HG03139 (cell line): ENCODE measurements at regions not wholly inside any gene's neighbourhood (a gene's known extent, or its start where the extent isn't known, plus 50 kb on each side); places are given as distances from the start of the nearest gene placed in this dataset.

Source experiments
- ATAC-seq: cut with Tn5 transposase; IDR thresholded peaks from one replicate; pipeline ENCODE4 v1.9.1; 2021; ENCODE audit not compliant: unreplicated experiment

- no peak for ATAC-seq
Measured at GRCh38 chr5:133777951-133778350, 165.6 kb upstream of the FSTL4 start.

GRCh38 chr5:133775584-133776304, 163.4 kb upstream of the FSTL4 start:
- ATAC-seq, result no peak

DNA sequence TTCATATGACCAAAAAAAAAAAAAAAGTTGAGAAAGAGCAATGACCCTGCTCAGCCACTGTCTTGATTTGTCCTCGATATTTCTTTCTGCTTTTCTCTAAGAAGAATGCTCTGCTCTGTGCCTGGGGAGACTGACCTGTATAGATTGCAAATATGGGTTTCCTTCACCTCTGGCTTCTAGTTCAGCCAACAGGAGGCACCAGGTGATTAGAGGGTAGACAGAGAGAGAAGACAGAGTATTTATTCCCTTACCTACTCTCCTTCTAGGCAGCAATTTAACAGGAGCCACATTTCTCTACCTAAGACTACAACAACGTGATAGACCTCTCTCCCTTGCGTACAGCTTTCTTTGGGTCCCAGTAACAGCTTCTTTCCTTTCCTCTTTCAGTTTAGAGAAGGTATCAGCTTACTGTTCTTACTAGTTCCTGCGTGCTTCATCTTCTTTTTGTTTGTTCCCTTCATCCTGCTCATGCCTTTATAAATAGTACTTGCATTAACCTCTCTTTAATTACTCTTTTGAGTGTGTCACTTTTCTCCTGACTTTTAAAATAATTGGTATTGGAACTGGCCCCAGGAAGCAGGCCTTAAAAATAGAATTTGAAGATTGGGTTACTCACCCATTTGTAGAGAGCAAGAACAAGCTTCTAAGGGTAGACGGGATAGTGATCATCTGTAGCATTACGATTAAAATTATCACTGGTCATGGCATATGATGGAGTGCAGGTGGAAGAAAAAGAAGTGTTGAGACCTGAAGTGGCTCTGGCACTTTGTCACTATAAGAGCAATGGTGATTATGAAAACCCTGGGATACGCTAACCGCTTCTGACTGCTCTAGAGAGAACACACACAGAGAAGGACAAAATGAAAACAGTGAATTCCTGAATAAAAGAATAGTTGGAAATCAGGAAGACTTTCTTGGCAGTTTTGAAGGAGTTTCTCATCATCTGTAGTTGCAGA, 161.2 kb upstream of the FSTL4 start:
- ATAC-seq, result no peak

GRCh38 chr5:133769842-133770241, 157.5 kb upstream of the FSTL4 start:
- no peak for ATAC-seq

- no peak for ATAC-seq
Measured at GRCh38 chr5:133763744-133764143, 151.4 kb upstream of the FSTL4 start.

DNA sequence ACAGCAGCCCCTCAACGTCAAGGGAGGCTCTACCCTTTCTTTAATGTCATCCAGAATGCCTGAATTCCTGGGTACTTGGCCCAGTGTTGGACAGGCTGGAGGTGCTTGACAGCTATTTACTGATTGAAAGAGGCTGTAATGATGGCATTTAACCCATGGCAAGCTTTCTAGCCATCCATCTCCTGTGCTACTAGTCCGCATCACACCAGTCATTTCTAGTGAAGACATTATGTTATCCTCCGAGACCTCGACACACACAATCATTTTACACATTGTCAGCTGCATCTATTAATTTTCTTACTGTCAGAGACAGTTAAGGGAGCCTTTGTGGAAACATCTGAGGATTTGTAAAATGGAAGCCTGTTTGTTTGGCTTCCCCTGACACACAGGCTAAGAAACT, 149.3 kb upstream of the FSTL4 start:
- no peak for ATAC-seq

DNA sequence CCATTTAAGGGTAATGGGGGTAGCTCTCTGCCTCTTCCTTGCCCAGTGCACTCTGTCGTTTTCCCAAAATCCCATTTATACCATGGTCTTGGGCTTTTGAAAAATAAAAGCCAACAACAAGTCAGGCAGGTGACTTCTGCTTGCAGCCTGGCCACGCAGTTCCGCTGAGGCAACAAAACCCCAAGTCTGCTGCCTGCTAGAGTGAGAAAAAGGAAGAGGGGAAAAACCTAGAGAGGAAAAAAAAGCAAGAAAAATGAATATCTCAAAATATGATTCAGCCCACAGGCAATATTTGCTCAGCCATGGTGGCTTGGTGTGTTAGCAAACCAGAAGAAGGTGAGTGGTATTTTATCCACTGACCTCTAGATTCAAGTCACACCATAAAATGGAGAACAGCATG, 148.2 kb upstream of the FSTL4 start:
- ATAC-seq, result no peak

- ATAC-seq, result no peak
Measured at GRCh38 chr5:133758641-133759040, 146.3 kb upstream of the FSTL4 start.

DNA sequence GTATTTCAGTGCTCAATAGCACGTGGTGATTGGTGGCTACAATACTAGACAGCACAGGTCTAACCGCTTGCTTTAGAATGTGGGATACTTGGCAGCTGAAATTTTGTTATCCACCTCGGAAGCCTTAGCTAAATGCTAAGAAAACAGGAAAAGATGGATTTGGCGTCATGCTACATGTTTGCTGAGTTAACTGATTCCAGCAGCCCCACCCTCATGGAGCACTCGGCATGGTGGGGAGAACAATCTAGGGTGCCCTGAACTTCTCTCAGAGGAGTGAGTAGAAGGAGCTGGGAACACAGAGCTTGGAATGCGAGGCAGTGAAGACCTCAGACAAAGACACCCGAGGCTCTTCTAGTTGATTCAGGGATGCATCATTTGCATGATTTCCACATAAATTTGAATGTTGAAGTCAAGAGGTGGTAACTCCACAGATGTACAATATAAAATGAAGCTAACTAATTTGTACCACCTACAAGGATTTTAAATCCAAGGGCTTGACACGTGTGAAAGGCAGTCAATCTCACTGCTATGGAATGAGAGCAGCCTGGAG, 145.1 kb upstream of the FSTL4 start:
- no peak for ATAC-seq

DNA sequence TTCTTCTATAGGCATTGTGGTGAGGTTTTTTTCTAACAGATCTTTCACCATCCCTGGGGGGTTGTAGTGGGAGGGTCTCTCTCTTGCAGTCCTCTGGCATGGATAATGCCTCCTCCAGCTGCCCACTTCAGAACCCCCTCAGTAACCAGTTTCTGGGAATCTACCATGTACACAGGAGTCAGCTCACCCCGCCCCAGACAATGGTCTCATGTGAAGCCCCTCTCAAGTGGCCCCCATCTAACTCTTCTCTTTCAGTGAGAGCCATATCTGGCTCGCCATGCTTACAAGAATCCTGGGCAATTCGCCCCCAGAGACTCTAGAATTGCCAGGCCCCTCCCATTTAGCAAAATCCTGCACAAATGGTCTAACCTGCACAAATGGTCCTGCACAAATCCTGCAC, 144.4 kb upstream of the FSTL4 start:
- no peak for ATAC-seq

- ATAC-seq, result no peak
Measured at GRCh38 chr5:133756036-133756435, 143.7 kb upstream of the FSTL4 start.

- no peak for ATAC-seq
Measured at GRCh38 chr5:133754575-133755169, 142.3 kb upstream of the FSTL4 start.

DNA sequence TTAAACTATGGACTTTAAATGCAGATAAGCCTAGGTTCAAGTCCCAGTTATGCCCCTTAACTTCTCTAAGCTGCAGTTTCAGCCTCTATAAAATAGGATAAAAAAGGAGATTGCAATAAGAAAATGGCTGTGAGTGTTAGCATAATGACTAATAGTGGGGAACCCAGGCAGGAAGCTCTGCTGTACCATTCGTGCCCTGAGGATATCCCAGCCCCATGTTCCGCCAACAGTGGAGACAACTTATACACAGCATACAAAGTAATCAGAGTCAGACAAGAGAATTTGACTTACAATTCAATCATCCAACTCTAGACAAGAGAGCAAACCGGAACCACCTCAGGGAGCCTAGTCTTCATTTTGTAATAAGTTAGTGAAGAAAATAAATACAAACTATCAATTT, 141.5 kb upstream of the FSTL4 start:
- ATAC-seq, result no peak

DNA sequence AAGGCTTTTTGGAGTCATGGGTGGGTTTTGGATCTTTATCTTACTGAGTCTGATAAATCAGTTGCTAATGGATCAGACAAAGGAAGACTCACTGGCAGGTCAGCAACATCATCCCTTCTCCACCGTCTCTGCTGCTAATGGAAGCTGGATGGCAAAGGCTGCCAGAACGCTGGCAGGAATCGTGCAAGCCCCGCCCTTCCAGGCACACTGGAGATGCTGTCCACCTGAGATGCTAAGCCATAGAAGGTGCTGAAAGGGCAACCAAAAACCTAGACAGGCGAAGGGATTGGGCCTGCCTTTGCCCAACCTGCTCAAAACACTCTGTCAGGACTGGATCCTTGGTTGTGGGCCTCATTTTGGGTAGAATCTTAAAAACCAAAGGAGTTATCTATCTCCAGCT, 139.5 kb upstream of the FSTL4 start:
- ATAC-seq, result no peak

DNA sequence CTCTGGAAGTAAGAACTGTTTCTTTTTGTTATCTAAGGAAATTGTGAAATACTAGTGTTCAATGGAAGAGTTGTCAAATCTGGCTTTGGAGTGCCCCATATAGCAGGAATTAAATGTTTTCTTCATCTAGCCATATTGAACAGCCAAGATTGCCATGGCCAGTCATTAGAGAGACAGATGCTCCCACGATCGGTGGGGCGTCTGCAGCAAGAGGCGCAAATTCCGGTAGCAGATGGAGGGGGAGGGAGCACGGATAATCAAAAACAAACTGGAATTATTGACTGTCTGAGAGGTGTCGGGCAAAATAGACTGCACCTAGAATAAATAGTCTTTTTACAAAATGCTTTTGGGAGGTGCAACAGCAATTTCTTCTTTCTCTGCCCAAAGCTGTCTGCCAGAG, 139.1 kb upstream of the FSTL4 start:
- no peak for ATAC-seq

- no peak for ATAC-seq
Measured at GRCh38 chr5:133750856-133751255, 138.5 kb upstream of the FSTL4 start.

- ATAC-seq, result no peak
Measured at GRCh38 chr5:133750356-133750755, 138.0 kb upstream of the FSTL4 start.

GRCh38 chr5:133749331-133749985, 137.1 kb upstream of the FSTL4 start:
- ATAC-seq, result no peak

DNA sequence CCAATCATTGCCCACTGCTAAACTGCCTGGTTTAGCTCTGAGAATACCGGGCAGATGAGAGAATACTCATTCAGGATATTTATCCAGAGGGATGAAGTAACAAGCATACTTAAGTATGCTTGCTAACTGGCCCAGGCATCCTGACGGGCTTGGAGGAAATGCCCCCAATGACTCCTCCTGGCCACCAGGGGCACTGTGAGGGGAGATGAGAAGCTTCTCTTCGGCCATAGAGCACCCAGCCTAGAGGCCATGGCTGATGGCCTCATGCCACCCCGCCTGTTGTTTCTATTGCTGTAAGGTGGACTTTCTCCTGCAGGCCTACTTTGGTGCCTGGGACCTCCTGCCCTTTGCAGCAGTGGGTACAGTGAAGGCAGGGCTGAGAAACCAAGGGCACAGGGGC, 134.5 kb upstream of the FSTL4 start:
- no peak for ATAC-seq

GRCh38 chr5:133744960-133745308, 132.6 kb upstream of the FSTL4 start:
- ATAC-seq, result no peak
